ENCODE measurements at regions not wholly inside any gene's neighbourhood (a gene's known extent, or its start where the extent isn't known, plus 50 kb on each side); places are given as distances from the start of the nearest gene placed in this dataset.

GRCh38 chr6:142500250-142500786 is 198.5 kb downstream of the ADGRG6 start:
- no peak for TF ChIP-seq CTCF (IDR thresholded peaks at IDR 0.05; ENCODE audit: unreplicated experiment)
- Mint-ChIP-seq H3K36me3 (peaks cover 2% of the 10 kb centered on the region), H3K4me1 (no peaks in the 10 kb centered on the region), H3K27me3 (ENCODE audit: low read depth) (no peaks in the 10 kb centered on the region), H3K27ac (no peak overlapping the region), H3K4me3 (no peak overlapping the region), H3K9me3 (peaks cover 32% of the 10 kb centered on the region)
- DNase-seq (ENCODE audit: low spot score in 2 of 2, unreplicated experiment in 2 of 2), result no peak

GRCh38 chr6:142501795-142502194 is 200.0 kb downstream of the ADGRG6 start:
- TF ChIP-seq CTCF (IDR thresholded peaks at IDR 0.05; ENCODE audit: unreplicated experiment), result no peak
- Mint-ChIP-seq H3K9me3 (peaks cover 32% of the 10 kb centered on the region), H3K27ac (no peak overlapping the region), H3K36me3 (peaks cover 2% of the 10 kb centered on the region), H3K27me3 (ENCODE audit: low read depth) (no peaks in the 10 kb centered on the region), H3K4me3 (no peak overlapping the region), H3K4me1 (no peaks in the 10 kb centered on the region)
- no peak for DNase-seq (ENCODE audit: low spot score in 2 of 2, unreplicated experiment in 2 of 2)

GRCh38 chr6:142507065-142507464 is 205.3 kb downstream of the ADGRG6 start:
- Mint-ChIP-seq H3K4me3 (no peak overlapping the region), H3K9me3 (peaks cover 36% of the 10 kb centered on the region)

GRCh38 chr6:142510211-142510610 is 208.4 kb downstream of the ADGRG6 start:
- Mint-ChIP-seq H3K4me1 (no peaks in the 10 kb centered on the region), H3K4me3 (no peak overlapping the region), H3K27ac (no peak overlapping the region), H3K27me3 (ENCODE audit: low read depth) (no peaks in the 10 kb centered on the region), H3K9me3 (peaks cover 24% of the 10 kb centered on the region), H3K36me3 (no peaks in the 10 kb centered on the region)
- no peak for DNase-seq (ENCODE audit: low spot score in 2 of 2, unreplicated experiment in 2 of 2)
- no peak for TF ChIP-seq CTCF (IDR thresholded peaks at IDR 0.05; ENCODE audit: unreplicated experiment)

More at GRCh38 chr6:142507065-142507464, 205.3 kb downstream of the ADGRG6 start:
- Mint-ChIP-seq H3K4me1 (no peaks in the 10 kb centered on the region), H3K36me3 (peaks cover 2% of the 10 kb centered on the region), H3K27ac (no peak overlapping the region), H3K27me3 (ENCODE audit: low read depth) (no peaks in the 10 kb centered on the region)
- DNase-seq (ENCODE audit: low spot score in 2 of 2, unreplicated experiment in 2 of 2), result no peak
- no peak for TF ChIP-seq CTCF (IDR thresholded peaks at IDR 0.05; ENCODE audit: unreplicated experiment)

GRCh38 chr6:142518126-142518525 is 216.3 kb downstream of the ADGRG6 start:
- H3K4me1 Mint-ChIP-seq, result peaks cover 11% of the 10 kb centered on the region
- no peak for DNase-seq (ENCODE audit: low spot score in 2 of 2, unreplicated experiment in 2 of 2)
- no peak for TF ChIP-seq CTCF (IDR thresholded peaks at IDR 0.05; ENCODE audit: unreplicated experiment)
- peaks cover 36% of the 10 kb centered on the region for H3K9me3 Mint-ChIP-seq
- H3K27ac Mint-ChIP-seq, result no peak overlapping the region
- H3K4me3 Mint-ChIP-seq, result no peak overlapping the region
- no peaks in the 10 kb centered on the region for H3K27me3 Mint-ChIP-seq (ENCODE audit: low read depth)
- H3K36me3 Mint-ChIP-seq, result no peaks in the 10 kb centered on the region

- H3K27ac Mint-ChIP-seq, result no peak overlapping the region
- no peak for TF ChIP-seq CTCF (IDR thresholded peaks at IDR 0.05; ENCODE audit: unreplicated experiment)
- DNase-seq (ENCODE audit: low spot score in 2 of 2, unreplicated experiment in 2 of 2), result no peak
- peaks cover 33% of the 10 kb centered on the region for H3K9me3 Mint-ChIP-seq
- H3K27me3 Mint-ChIP-seq (ENCODE audit: low read depth), result no peaks in the 10 kb centered on the region
- peaks cover 11% of the 10 kb centered on the region for H3K4me1 Mint-ChIP-seq
- no peak overlapping the region for H3K4me3 Mint-ChIP-seq
- H3K36me3 Mint-ChIP-seq, result no peaks in the 10 kb centered on the region
These were observed 217.0 kb downstream of the ADGRG6 start for GRCh38 chr6:142518761-142519160.
